IMR-90 (cell line): ENCODE measurements at regions not wholly inside any gene's neighbourhood (a gene's known extent, or its start where the extent isn't known, plus 50 kb on each side); places are given as distances from the start of the nearest gene placed in this dataset.

Experiments
- ATAC-seq: fragments of 200-7000 bp; cut with Tn5 transposase; 2 replicates; pipeline ENCODE4 v1.9.1; 2020; ENCODE audit warnings: low read depth, mild to moderate bottlenecking, moderate library complexity
- BruUV-seq: library from RNA; stranded (reverse); fragments of 400-500 nt; replicated peaks from 2 replicates; lab custom pipeline; 2021; lab: Mats Ljungman, UMichigan
- CTCF ChIA-PET: fragments of 300-600 bp; formaldehyde crosslinking; extraction: SDS; loops from one replicate; lab custom pipeline; 2021; ENCODE audit warnings: antibody characterized with exemption; lab: Yijun Ruan, JAX
- POLR2A ChIA-PET: fragments of 300-600 bp; sonication (Branson Sonifier 250); formaldehyde crosslinking; loops from one replicate; lab custom pipeline; 2022; ENCODE audit warnings: antibody characterized with exemption; ENCODE audit not compliant: unreplicated experiment; lab: Charles Lee
- DNase-seq: peaks from one replicate; pipeline ENCODE4 v3.0.0; 2013
- H2AFZ ChIP-seq: replicated peaks from 2 replicates; pipeline ENCODE3; 2013; ENCODE audit warnings: low read length, mild to moderate bottlenecking; ENCODE audit not compliant: poor library complexity
- H2AK5ac ChIP-seq: 2 replicates; pipeline ENCODE4 v1.6.1; 2013; ENCODE audit warnings: low read depth, low read length, inconsistent platforms
- H2AK9ac ChIP-seq: replicated peaks from 2 replicates; pipeline ENCODE3; 2013; ENCODE audit warnings: mild to moderate bottlenecking, low read depth, low read length, moderate library complexity; ENCODE audit not compliant: poor library complexity
- H2BK120ac ChIP-seq: 2 replicates; pipeline ENCODE4 v1.6.1; 2013; ENCODE audit warnings: low read depth, low read length, inconsistent platforms
- H2BK15ac ChIP-seq: 3 replicates; pipeline ENCODE4 v1.6.1; 2013; ENCODE audit warnings: low read depth, low read length, inconsistent platforms
- H2BK20ac ChIP-seq: 2 replicates; pipeline ENCODE4 v1.6.1; 2013; ENCODE audit warnings: low read depth, mild to moderate bottlenecking, inconsistent platforms, low read length, moderate library complexity
- H2BK5ac ChIP-seq: 2 replicates; pipeline ENCODE4 v1.6.1; 2013; ENCODE audit warnings: mild to moderate bottlenecking, low read depth, low read length, inconsistent platforms; ENCODE audit not compliant: poor library complexity, severe bottlenecking
- H3K14ac ChIP-seq: replicated peaks from 2 replicates; pipeline ENCODE4 v1.6.1; 2013; ENCODE audit warnings: low read depth, low read length, inconsistent platforms
- H3K18ac ChIP-seq: 2 replicates; pipeline ENCODE4 v1.6.1; 2013; ENCODE audit warnings: low read depth, low read length, control low read depth
- H3K23ac ChIP-seq: 2 replicates; pipeline ENCODE4 v1.6.1; 2013; ENCODE audit warnings: low read depth, low read length, inconsistent platforms
- H3K27ac ChIP-seq: 2 replicates; pipeline ENCODE4 v1.5.1; 2013; ENCODE audit warnings: mild to moderate bottlenecking, control low read depth, low read length; ENCODE audit not compliant: insufficient read depth
- H3K27me3 ChIP-seq: 2 replicates; pipeline ENCODE4 v1.6.1; 2013; ENCODE audit warnings: low read length; ENCODE audit not compliant: control insufficient read depth, insufficient read depth
- H3K36me3 ChIP-seq: 2 replicates; pipeline ENCODE4 v1.6.1; 2013; ENCODE audit warnings: low read length, mixed read lengths; ENCODE audit not compliant: control insufficient read depth, insufficient read depth
- H3K4ac ChIP-seq: 2 replicates; pipeline ENCODE4 v1.6.1; 2013; ENCODE audit warnings: low read depth, low read length, inconsistent platforms
- H3K4me1 ChIP-seq: 2 replicates; pipeline ENCODE4 v1.6.1; 2013; ENCODE audit warnings: low read length, mixed read lengths; ENCODE audit not compliant: control insufficient read depth, insufficient read depth
- H3K4me2 ChIP-seq: 2 replicates; pipeline ENCODE4 v1.6.1; 2013; ENCODE audit warnings: low read depth, mild to moderate bottlenecking, control low read depth, low read length, moderate library complexity
- H3K4me3 ChIP-seq: 2 replicates; pipeline ENCODE4 v1.5.1; 2013; ENCODE audit warnings: low read depth, mild to moderate bottlenecking, control low read depth, low read length, moderate library complexity; ENCODE audit not compliant: insufficient read depth
- H3K56ac ChIP-seq: 2 replicates; pipeline ENCODE4 v1.6.1; 2013; ENCODE audit warnings: low read length, inconsistent platforms; ENCODE audit not compliant: insufficient read depth; ENCODE audit errors: extremely low read depth
- H3K79me1 ChIP-seq, 2 experiments: 2 replicates each; pipeline ENCODE4 v1.6.1; 2013; ENCODE audit warnings: low read length in 2 of 2, inconsistent platforms in 1 of 2, low read depth in 1 of 2
- H3K9ac ChIP-seq: 2 replicates; pipeline ENCODE4 v1.6.1; 2013; ENCODE audit warnings: low read depth, low read length, control low read depth
- H3K9me1 ChIP-seq: 2 replicates; pipeline ENCODE4 v1.6.1; 2013; ENCODE audit warnings: low read length, inconsistent platforms; ENCODE audit not compliant: insufficient read depth
- H3K9me3 ChIP-seq: 2 replicates; pipeline ENCODE4 v1.6.1; 2013; ENCODE audit warnings: low read length; ENCODE audit not compliant: control insufficient read depth, insufficient read depth
- H4K20me1 ChIP-seq: 2 replicates; pipeline ENCODE4 v1.6.1; 2013; ENCODE audit warnings: low read length, inconsistent platforms; ENCODE audit not compliant: insufficient read depth
- H4K5ac ChIP-seq: 2 replicates; pipeline ENCODE4 v1.6.1; 2013; ENCODE audit warnings: mild to moderate bottlenecking, low read depth, low read length, control low read depth
- H4K8ac ChIP-seq, 2 experiments: 2 replicates each; pipeline ENCODE4 v1.6.1; 2013; ENCODE audit warnings: low read depth in 2 of 2, low read length in 2 of 2, control low read depth in 1 of 2, inconsistent platforms in 1 of 2
- H4K91ac ChIP-seq: 2 replicates; pipeline ENCODE4 v1.6.1; 2013; ENCODE audit warnings: low read depth, low read length, inconsistent platforms; ENCODE audit not compliant: insufficient read depth
- BHLHE40 ChIP-seq: fragments of 150-350 bp; IDR thresholded peaks from 2 replicates; pipeline ENCODE4 v1.6.1; 2016; ENCODE audit warnings: mild to moderate bottlenecking, low read depth, low read length
- CEBPB ChIP-seq: IDR thresholded peaks from 2 replicates; pipeline ENCODE4 v1.6.1; 2012; ENCODE audit warnings: low read depth, low read length, improper control_type of control experiment
- CHD1 ChIP-seq: IDR thresholded peaks from 2 replicates; pipeline ENCODE4 v1.6.1; 2012; ENCODE audit warnings: low read depth, low read length, improper control_type of control experiment
- FOS ChIP-seq: fragments of 150-350 bp; IDR thresholded peaks from 2 replicates; pipeline ENCODE4 v1.6.1; 2016; ENCODE audit warnings: low read depth, low read length
- MAZ ChIP-seq: IDR thresholded peaks from 2 replicates; pipeline ENCODE4 v1.6.1; 2012; ENCODE audit warnings: low read depth, mild to moderate bottlenecking, low read length, improper control_type of control experiment, moderate library complexity, borderline replicate concordance
- RFX5 ChIP-seq: IDR thresholded peaks from 2 replicates; pipeline ENCODE4 v1.8.0; 2012; ENCODE audit warnings: low read depth, mild to moderate bottlenecking, low read length, moderate library complexity
- SMC3 ChIP-seq: fragments of 150-350 bp; IDR thresholded peaks from 2 replicates; pipeline ENCODE4 v1.6.1; 2016; ENCODE audit warnings: low read depth, mild to moderate bottlenecking, antibody characterized with exemption, low read length, moderate library complexity
- WGBS, 2 experiments: methylation state at CpG; one replicate each; pipeline versions ENCODE4 v1.1.5 to v1.1.7; 2013; ENCODE audit warnings: missing lambda C conversion rate in 2 of 2; ENCODE audit not compliant: insufficient read length in 1 of 2; ENCODE audit errors: extremely low coverage in 2 of 2; 5-methylcytosine and 5-hydroxymethylcytosine counted together
- dilution Hi-C: fragments of 300-500 bp; cut with HindIII; formaldehyde crosslinking; loops from one replicate; pipeline ENCODE4 v1.14.3; 2018; ENCODE audit warnings: low sequenced_read_pairs; ENCODE audit not compliant: unreplicated experiment
- in situ Hi-C: fragments of 300-500 bp; cut with MboI; formaldehyde crosslinking; loops from 3 replicates; pipeline ENCODE4 v1.14.3; 2019; ENCODE audit warnings: low sequenced_read_pairs, inconsistent platforms, mixed read lengths
- intact Hi-C: fragments of 100-400 bp; cut with micrococcal nuclease; formaldehyde crosslinking; loops from 2 replicates; pipeline ENCODE4 v1.10.0; 2022
- TF ChIP-seq, protein P1 (sequence below): fragments of 150-350 bp; IDR thresholded peaks from 2 replicates; pipeline ENCODE4 v1.6.1; 2016; ENCODE audit warnings: low read depth, mild to moderate bottlenecking, low read length, moderate library complexity, borderline replicate concordance

- no peak overlapping the region for H4K5ac ChIP-seq
- H3K4me3 ChIP-seq = no peak overlapping the region
- BruUV-seq = no TSS peak
- intact Hi-C loops = no loop called here
- TF ChIP-seq FOS (no peak), MAZ (no peak), RFX5 (no peak), CHD1 (no peak), SMC3 (no peak), BHLHE40 (no peak), CEBPB (no peak)
- TF ChIP-seq, protein P1, sequence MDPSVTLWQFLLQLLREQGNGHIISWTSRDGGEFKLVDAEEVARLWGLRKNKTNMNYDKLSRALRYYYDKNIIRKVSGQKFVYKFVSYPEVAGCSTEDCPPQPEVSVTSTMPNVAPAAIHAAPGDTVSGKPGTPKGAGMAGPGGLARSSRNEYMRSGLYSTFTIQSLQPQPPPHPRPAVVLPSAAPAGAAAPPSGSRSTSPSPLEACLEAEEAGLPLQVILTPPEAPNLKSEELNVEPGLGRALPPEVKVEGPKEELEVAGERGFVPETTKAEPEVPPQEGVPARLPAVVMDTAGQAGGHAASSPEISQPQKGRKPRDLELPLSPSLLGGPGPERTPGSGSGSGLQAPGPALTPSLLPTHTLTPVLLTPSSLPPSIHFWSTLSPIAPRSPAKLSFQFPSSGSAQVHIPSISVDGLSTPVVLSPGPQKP = no peak
- H2AK5ac ChIP-seq = no peak overlapping the region
- no peak overlapping the region for H3K23ac ChIP-seq
- H2AFZ ChIP-seq = no peak overlapping the region
- dilution Hi-C loops = no loop called here
- H3K9me3 ChIP-seq = peaks cover 8% of the 10 kb centered on the region
- H3K9me1 ChIP-seq = no peaks in the 10 kb centered on the region
- H4K8ac ChIP-seq = no peak overlapping the region
- DNase-seq (no peak), ATAC-seq (no peak)
- H3K9ac ChIP-seq = no peak overlapping the region
- CTCF ChIA-PET = no interaction called here
- no peak overlapping the region for H2BK120ac ChIP-seq
- H3K56ac ChIP-seq = no peak overlapping the region
- no peaks in the 10 kb centered on the region for H3K4me1 ChIP-seq
- no peak overlapping the region for H2BK20ac ChIP-seq
- H3K79me1 ChIP-seq = no peaks in the 10 kb centered on the region
- in situ Hi-C loops = no loop called here
- no peak overlapping the region for H4K91ac ChIP-seq
- WGBS, 2 experiments = no CpG with 5 or more reads among the region's 1 CpG
- POLR2A ChIA-PET = no interaction called here
- no peak overlapping the region for H2AK9ac ChIP-seq
- no peaks in the 10 kb centered on the region for H3K27me3 ChIP-seq
- H2BK5ac ChIP-seq = no peak overlapping the region
- H2BK15ac ChIP-seq = no peak overlapping the region
- no peaks in the 10 kb centered on the region for H3K36me3 ChIP-seq
- no peaks in the 10 kb centered on the region for H4K20me1 ChIP-seq
- H3K27ac ChIP-seq = no peak overlapping the region
- H3K18ac ChIP-seq = no peak overlapping the region
- H3K4me2 ChIP-seq = no peak overlapping the region
- no peak overlapping the region for H3K14ac ChIP-seq
- H3K4ac ChIP-seq = no peak overlapping the region
Observed at GRCh38 chr7:12847001-12847400, 159.6 kb downstream of the ARL4A start.
